Endothelial cell of umbilical vein (primary cell): ENCODE measurements at regions not wholly inside any gene's neighbourhood (a gene's known extent, or its start where the extent isn't known, plus 50 kb on each side); places are given as distances from the start of the nearest gene placed in this dataset.

Experiments used
- BruUV-seq: library from RNA; stranded (reverse); fragments of 400-500 nt; replicated peaks from 2 replicates; lab custom pipeline; 2021; lab: Mats Ljungman, UMichigan
- CTCF ChIA-PET: fragments of 300-600, 350-600 bp; sonication (Branson Sonifier 250); formaldehyde crosslinking; loops from one replicate; lab custom pipeline; 2021; ENCODE audit warnings: antibody characterized with exemption, inconsistent platforms; lab: Charles Lee
- POLR2A ChIA-PET: fragments of 300-600, 350-600 bp; sonication (Branson Sonifier 250); formaldehyde crosslinking; loops from one replicate; lab custom pipeline; 2021; ENCODE audit warnings: antibody characterized with exemption, inconsistent platforms; lab: Charles Lee
- DNase-seq: peaks from one replicate; pipeline ENCODE4 v3.0.0-alpha.2; 2011; ENCODE audit warnings: low read depth, low spot score
- FAIRE-seq: peaks from 2 replicates; lab custom pipeline; 2011; peaks lifted over from hg19 to GRCh38; lab: Jason Lieb, UNC
- H2AFZ ChIP-seq: 2 replicates; pipeline ENCODE4 v1.6.0; 2012; ENCODE audit warnings: low read depth, low read length, control low read depth, inconsistent platforms
- H3K27ac ChIP-seq: 2 replicates; pipeline ENCODE4 v1.5.1; 2011; ENCODE audit warnings: low read depth, mild to moderate bottlenecking, control low read depth, low read length, moderate library complexity; ENCODE audit not compliant: insufficient read depth
- H3K27me3 ChIP-seq, 2 experiments: 2 replicates each; pipeline versions ENCODE4 v1.6.0 to v1.6.1; 2011; ENCODE audit warnings: low read length in 2 of 2, mixed read lengths in 1 of 2; ENCODE audit not compliant: control insufficient read depth in 2 of 2, insufficient read depth in 2 of 2
- H3K36me3 ChIP-seq, 2 experiments: 2 replicates in 1 of 2; 3 replicates in 1 of 2; pipeline ENCODE4 v1.5.1; 2011; ENCODE audit warnings: low read length in 2 of 2, mild to moderate bottlenecking in 1 of 2, moderate library complexity in 1 of 2; ENCODE audit not compliant: control insufficient read depth in 2 of 2, insufficient read depth in 2 of 2; ENCODE audit errors: extremely low read depth in 1 of 2
- H3K4me1 ChIP-seq: 3 replicates; pipeline ENCODE4 v1.5.1; 2011; ENCODE audit warnings: mild to moderate bottlenecking, low read length; ENCODE audit not compliant: control insufficient read depth, insufficient read depth; ENCODE audit errors: extremely low read depth
- H3K4me2 ChIP-seq: 2 replicates; pipeline ENCODE4 v1.6.1; 2011; ENCODE audit warnings: low read length, control low read depth, mixed read lengths; ENCODE audit not compliant: insufficient read depth
- H3K4me3 ChIP-seq, 3 experiments: fragments of 200-600 bp in 1 of 3; sonication (generic), shearing (Covaris generic) in 1 of 3; replicated peaks in 1 of 3; 2 replicates each; pipeline ENCODE4 v1.5.1; 2011 to 2016; ENCODE audit warnings: control low read depth in 3 of 3, low read length in 3 of 3, mild to moderate bottlenecking in 2 of 3, inconsistent platforms in 1 of 3, low read depth in 1 of 3, moderate library complexity in 1 of 3; ENCODE audit not compliant: insufficient read depth in 1 of 3
- H3K79me2 ChIP-seq: 2 replicates; pipeline ENCODE4 v1.6.0; 2012; ENCODE audit warnings: low read length, inconsistent platforms; ENCODE audit not compliant: control insufficient read depth, insufficient read depth
- H3K9ac ChIP-seq: replicated peaks from 2 replicates; pipeline ENCODE3; 2011; ENCODE audit warnings: low read length, control low read depth; ENCODE audit not compliant: insufficient read depth; ENCODE audit errors: extremely low read depth
- H3K9me1 ChIP-seq: replicated peaks from 3 replicates; pipeline ENCODE4 v1.6.0; 2011; ENCODE audit warnings: mild to moderate bottlenecking, low read length; ENCODE audit not compliant: control insufficient read depth, insufficient read depth; ENCODE audit errors: extremely low read depth
- H3K9me3 ChIP-seq: replicated peaks from 2 replicates; pipeline ENCODE4 v1.5.1; 2012; ENCODE audit warnings: low read length, inconsistent platforms; ENCODE audit not compliant: control insufficient read depth, insufficient read depth
- H4K20me1 ChIP-seq: replicated peaks from 2 replicates; pipeline ENCODE3; 2011; ENCODE audit warnings: mild to moderate bottlenecking, low read length; ENCODE audit not compliant: control insufficient read depth, insufficient read depth; ENCODE audit errors: extremely low read depth
- CTCF ChIP-seq, 2 donors: IDR thresholded peaks; 1 replicate in 1 of 2; 2 replicates in 1 of 2; pipeline ENCODE4 v1.5.1; 2011; ENCODE audit warnings: low read length in 2 of 2, mild to moderate bottlenecking in 2 of 2, moderate library complexity in 2 of 2, control low read depth in 1 of 2, inconsistent platforms in 1 of 2, low read depth in 1 of 2; ENCODE audit not compliant: insufficient read depth in 1 of 2; ENCODE audit errors: extremely low read depth in 1 of 2
- EZH2 ChIP-seq: IDR thresholded peaks from 2 replicates; pipeline ENCODE4 v1.6.1; 2012; ENCODE audit warnings: borderline replicate concordance, low read depth, mild to moderate bottlenecking, moderate library complexity, low read length, inconsistent platforms; ENCODE audit not compliant: severe bottlenecking
- FOS ChIP-seq: IDR thresholded peaks from 2 replicates; pipeline ENCODE4 v1.6.1; 2011; ENCODE audit warnings: mild to moderate bottlenecking, low read length, moderate library complexity, borderline replicate concordance; ENCODE audit not compliant: insufficient read depth
- GATA2 ChIP-seq: IDR thresholded peaks from 2 replicates; pipeline ENCODE4 v1.7.0; 2011; ENCODE audit warnings: low read depth, mild to moderate bottlenecking, moderate library complexity, mixed read lengths, low read length; ENCODE audit not compliant: insufficient read length, insufficient read depth
- JUN ChIP-seq: IDR thresholded peaks from 2 replicates; pipeline ENCODE4 v1.6.1; 2011; ENCODE audit warnings: borderline replicate concordance, low read depth; ENCODE audit not compliant: insufficient read length, insufficient read depth
- MYC ChIP-seq: IDR thresholded peaks from one replicate; pipeline ENCODE4 v1.6.1; 2011; ENCODE audit warnings: mild to moderate bottlenecking, low read depth, low read length
- POLR2A ChIP-seq: IDR thresholded peaks from 2 replicates; pipeline ENCODE4 v1.6.1; 2012; ENCODE audit warnings: low read depth, mild to moderate bottlenecking, control low read depth, low read length
- POLR2AphosphoS5 ChIP-seq: IDR thresholded peaks from 2 replicates; pipeline ENCODE4 v1.6.1; 2012; ENCODE audit warnings: low read depth, mild to moderate bottlenecking, control low read depth, low read length, moderate library complexity; ENCODE audit not compliant: insufficient read depth
- dilution Hi-C: fragments of 300-500 bp; cut with MboI; formaldehyde crosslinking; loops from one replicate; pipeline ENCODE4 v1.15.0; 2019; ENCODE audit warnings: low sequenced_read_pairs; ENCODE audit not compliant: extremely low pct_ligation_motif_present
- intact Hi-C: fragments of 100-400 bp; cut with micrococcal nuclease; formaldehyde crosslinking; loops from one replicate; pipeline ENCODE4 v1.10.0; 2022
- TF ChIP-seq, protein P1 (sequence below): IDR thresholded peaks from 2 replicates; pipeline ENCODE4 v1.6.1; 2011; ENCODE audit not compliant: insufficient read depth, insufficient read length

- DNase-seq (no peak), FAIRE-seq (no peak)
- H3K9me3 ChIP-seq: peaks cover 3% of the 10 kb centered on the region
- no peak overlapping the region for H3K27ac ChIP-seq
- BruUV-seq: no TSS peak
- CTCF ChIA-PET: no interaction called here
- no peaks in the 10 kb centered on the region for H3K79me2 ChIP-seq
- no peaks in the 10 kb centered on the region for H3K9me1 ChIP-seq
- no peaks in the 10 kb centered on the region for H3K36me3 ChIP-seq
- H3K4me1 ChIP-seq: no peaks in the 10 kb centered on the region
- dilution Hi-C loops: no loop called here
- H3K27me3 ChIP-seq: no peaks in the 10 kb centered on the region
- no peak overlapping the region for H2AFZ ChIP-seq
- no peak overlapping the region for H3K9ac ChIP-seq
- TF ChIP-seq EZH2 (no peak), FOS (no peak), JUN (no peak), GATA2 (no peak), MYC (no peak), POLR2AphosphoS5 (no peak), CTCF (IDR thresholded peaks at IDR 0.05; ENCODE audit: extremely low read depth in 1 of 2, insufficient read depth in 1 of 2, low read depth in 1 of 2, low read length in 2 of 2) (no peak), POLR2A (no peak)
- TF ChIP-seq, protein P1, sequence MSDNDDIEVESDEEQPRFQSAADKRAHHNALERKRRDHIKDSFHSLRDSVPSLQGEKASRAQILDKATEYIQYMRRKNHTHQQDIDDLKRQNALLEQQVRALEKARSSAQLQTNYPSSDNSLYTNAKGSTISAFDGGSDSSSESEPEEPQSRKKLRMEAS: no peak
- intact Hi-C loops: no loop called here
- H3K4me2 ChIP-seq: no peak overlapping the region
- POLR2A ChIA-PET: no interaction called here
- H3K4me3 ChIP-seq: no peak overlapping the region
- H4K20me1 ChIP-seq: no peaks in the 10 kb centered on the region
Observed at GRCh38 chr13:111853721-111854120, 213.2 kb upstream of the SOX1 start.
